Testis (tissue), 2 donors: ENCODE measurements at regions not wholly inside any gene's neighbourhood (a gene's known extent, or its start where the extent isn't known, plus 50 kb on each side); places are given as distances from the start of the nearest gene placed in this dataset.

Experiments
- POLR2A ChIP-seq: fragments of 450-650 bp; IDR thresholded peaks from one replicate; pipeline ENCODE4 v1.6.1; 2017; ENCODE audit warnings: antibody characterized with exemption, mild to moderate bottlenecking, moderate library complexity
- TF ChIP-seq, protein P1 (sequence below), 3 experiments: fragments of 450-650 bp in 2 of 3; fragments of 200-600 bp in 1 of 3; sonication (generic) in 1 of 3; IDR thresholded peaks; one replicate each; pipeline ENCODE4 v1.5.1; 2016 to 2019; ENCODE audit warnings: antibody characterized with exemption in 3 of 3, mild to moderate bottlenecking in 2 of 3, moderate library complexity in 1 of 3

DNA sequence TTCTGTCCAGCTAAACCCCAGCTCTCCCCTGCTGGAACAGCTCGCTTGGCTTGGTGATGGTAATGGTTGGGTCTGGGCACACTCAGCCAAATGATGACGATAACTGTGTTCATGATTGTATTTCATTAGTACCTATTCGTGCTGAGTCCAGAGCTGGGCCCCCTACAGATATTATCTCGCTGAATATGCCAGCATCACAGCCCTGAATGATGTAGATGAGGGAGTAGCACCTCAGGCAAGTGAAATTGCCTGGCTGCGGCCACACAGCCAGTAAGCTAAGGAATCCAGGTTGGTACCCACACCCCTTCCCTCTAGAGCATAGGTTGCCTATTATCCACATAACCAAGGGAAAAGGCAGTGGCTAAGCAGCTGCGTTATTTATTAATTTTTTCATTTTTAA is 163.5 kb downstream of the KTN1 start:
- TF ChIP-seq, protein P1, sequence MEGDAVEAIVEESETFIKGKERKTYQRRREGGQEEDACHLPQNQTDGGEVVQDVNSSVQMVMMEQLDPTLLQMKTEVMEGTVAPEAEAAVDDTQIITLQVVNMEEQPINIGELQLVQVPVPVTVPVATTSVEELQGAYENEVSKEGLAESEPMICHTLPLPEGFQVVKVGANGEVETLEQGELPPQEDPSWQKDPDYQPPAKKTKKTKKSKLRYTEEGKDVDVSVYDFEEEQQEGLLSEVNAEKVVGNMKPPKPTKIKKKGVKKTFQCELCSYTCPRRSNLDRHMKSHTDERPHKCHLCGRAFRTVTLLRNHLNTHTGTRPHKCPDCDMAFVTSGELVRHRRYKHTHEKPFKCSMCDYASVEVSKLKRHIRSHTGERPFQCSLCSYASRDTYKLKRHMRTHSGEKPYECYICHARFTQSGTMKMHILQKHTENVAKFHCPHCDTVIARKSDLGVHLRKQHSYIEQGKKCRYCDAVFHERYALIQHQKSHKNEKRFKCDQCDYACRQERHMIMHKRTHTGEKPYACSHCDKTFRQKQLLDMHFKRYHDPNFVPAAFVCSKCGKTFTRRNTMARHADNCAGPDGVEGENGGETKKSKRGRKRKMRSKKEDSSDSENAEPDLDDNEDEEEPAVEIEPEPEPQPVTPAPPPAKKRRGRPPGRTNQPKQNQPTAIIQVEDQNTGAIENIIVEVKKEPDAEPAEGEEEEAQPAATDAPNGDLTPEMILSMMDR (IDR thresholded peaks at IDR 0.05) = no peak
- TF ChIP-seq POLR2A = no peak
